GM11168 (cell line): ENCODE measurements at regions not wholly inside any gene's neighbourhood (a gene's known extent, or its start where the extent isn't known, plus 50 kb on each side); places are given as distances from the start of the nearest gene placed in this dataset.
"Not testable (repeated sequence)": the region's sequence is repeated elsewhere in the genome, so short reads cannot be mapped to it uniquely, and the experiment has no call there.

Experiments
- in situ Hi-C: fragments of 300-500 bp; cut with MboI; formaldehyde crosslinking; loops from one replicate; pipeline ENCODE4 v1.12.0; 2022; ENCODE audit warnings: low sequenced_read_pairs; ENCODE audit not compliant: unreplicated experiment

GRCh38 chr7:39824456-39825200, 125.4 kb upstream of the CDK13 start:
- in situ Hi-C loops: no loop called here

DNA sequence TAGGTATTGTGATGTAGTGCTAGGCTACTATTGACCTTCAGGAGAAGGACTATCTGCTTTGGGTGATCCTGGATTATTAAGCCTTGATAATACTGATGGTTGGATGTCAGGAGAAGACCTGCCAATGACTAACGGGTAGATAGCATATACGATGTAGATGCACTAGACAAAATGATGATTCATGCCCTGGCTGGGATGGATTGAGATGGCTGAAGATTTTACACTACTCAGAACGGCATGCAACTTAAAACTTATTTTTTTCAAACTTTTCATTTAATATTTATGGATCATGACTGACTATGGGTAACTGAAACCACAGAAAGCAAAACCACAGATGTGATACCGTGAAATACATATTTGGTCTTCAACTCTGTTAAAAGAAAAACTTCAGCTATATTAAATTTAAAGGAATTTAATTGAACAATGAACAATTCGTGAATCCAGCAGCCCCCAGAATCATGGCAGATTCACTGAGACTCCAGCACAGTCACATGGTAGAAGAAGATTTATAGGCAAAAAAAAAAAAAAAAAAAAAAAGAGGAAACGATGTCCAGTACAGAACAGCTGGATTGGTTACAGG, 124.6 kb upstream of the CDK13 start:
- in situ Hi-C loops: no loop called here

DNA sequence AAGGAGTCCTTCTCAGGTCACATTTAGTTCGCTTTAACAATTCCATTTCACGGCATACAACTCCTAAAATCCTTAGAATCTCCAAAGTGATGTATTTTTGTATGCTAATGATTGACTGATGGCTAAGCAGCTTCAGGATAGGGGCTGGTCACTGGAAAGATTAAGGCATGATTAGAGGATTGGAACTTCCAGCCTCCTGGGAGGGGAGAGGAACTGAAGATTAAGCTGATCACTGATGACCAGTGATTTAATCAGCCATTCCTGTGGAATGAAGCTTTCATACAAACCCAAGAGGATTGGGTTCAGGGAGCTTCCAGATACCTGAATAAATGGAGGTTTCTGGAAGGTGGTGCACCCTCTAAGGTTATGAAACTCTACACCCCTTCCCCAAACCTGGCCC, 123.9 kb upstream of the CDK13 start:
- in situ Hi-C loops: no loop called here

DNA sequence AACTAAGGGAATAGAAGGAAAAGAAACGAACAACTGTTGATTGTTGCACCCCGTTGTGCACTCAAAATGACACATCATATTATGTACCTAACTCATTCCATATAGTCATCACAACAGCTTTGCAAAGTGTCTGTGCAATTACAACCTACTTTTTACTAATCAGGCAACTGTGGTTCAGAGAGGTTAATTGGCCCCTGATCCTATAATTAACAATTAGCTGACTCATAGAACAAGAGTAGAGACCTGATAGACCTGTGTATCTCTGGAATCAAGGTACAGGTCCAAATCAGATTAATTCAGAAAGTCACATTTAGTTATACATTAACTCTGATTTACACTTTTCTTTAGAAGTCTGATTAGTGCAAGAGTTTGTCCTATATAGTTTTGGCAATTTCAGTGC, 122.5 kb upstream of the CDK13 start:
- in situ Hi-C loops: no loop called here

GRCh38 chr7:39829028-39829427, 121.0 kb upstream of the CDK13 start:
- in situ Hi-C loops: no loop called here

DNA sequence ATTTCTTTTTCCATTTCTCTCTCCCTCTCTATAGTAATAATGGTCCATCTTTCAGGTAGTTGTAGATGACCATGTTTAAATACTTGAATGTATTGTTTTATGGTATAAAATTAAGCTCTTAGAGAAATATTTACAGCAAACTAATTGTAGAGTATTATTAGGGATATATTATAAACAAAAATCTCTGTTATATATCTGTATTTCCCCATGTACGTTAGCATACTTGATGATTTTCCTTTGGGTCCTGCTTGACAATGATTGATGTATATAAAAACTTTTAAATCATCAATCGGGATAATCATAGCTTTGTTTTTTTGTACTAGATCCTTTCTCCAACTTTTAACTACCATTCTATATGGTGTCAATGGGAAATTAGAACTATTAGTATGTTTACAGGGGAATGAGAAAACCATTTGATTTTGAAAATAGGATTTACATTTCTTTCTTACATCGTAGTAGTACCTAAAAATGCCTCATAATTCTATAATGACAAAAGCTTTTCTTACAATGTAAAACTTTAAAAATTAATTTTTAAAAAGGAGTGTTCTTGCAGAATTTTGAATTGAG, 117.5 kb upstream of the CDK13 start:
- in situ Hi-C loops: no loop called here

DNA sequence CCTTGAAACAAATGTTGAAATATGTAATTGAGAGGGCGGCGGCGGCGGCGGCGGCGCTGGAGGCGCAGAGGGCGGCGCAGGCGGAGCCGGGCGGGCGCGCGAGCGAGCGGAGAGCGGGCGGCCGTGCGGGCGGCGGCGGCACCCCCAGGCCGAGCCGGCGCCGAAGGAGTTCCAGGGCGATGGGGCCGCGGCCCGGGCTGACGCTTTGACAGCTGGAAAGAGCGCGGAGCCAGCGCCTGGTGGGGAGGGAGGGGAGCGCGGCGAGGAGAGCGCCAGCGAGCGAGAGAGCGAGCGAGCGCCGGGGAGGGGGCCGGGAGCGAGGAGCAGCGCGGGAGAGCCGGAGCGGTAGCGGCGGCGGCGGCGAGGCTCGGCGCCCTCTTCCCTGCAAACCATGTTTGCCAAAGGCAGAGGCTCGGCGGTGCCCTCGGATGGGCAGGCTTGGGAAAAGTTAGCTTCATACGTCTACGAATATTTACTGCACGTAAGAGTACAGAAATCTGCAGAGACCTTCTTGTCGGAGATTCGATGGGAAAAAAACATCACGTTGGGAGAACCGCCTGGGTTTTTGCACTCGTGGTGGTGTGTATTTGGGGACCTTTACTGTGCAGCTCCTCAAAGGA, 116.8 kb upstream of the CDK13 start:
- in situ Hi-C loops: not testable (repeated sequence)

- in situ Hi-C loops: not testable (repeated sequence)
These were observed 116.0 kb upstream of the CDK13 start for GRCh38 chr7:39833865-39834634.

DNA sequence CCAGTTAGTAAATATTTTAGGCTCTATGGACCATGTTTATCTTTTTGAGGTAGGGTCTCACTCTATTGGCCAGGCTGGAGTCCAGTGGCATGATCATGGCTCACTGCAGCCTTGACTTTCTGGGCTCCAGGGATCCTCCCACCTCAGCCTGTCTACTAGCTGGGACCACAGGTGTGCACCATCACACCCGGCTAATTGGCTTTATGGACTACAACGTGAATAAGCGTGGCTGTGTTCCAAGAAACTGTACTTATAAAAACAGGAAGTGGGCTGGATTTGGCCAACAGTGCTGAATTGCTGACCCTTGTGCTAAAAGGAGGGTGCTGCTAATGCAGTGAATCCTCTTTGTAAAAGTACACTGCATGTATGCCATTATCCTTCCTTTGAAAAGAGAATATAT, 111.7 kb upstream of the CDK13 start:
- in situ Hi-C loops: no loop called here

- in situ Hi-C loops: no loop called here
These were observed 105.0 kb upstream of the CDK13 start for GRCh38 chr7:39845006-39845405.

DNA sequence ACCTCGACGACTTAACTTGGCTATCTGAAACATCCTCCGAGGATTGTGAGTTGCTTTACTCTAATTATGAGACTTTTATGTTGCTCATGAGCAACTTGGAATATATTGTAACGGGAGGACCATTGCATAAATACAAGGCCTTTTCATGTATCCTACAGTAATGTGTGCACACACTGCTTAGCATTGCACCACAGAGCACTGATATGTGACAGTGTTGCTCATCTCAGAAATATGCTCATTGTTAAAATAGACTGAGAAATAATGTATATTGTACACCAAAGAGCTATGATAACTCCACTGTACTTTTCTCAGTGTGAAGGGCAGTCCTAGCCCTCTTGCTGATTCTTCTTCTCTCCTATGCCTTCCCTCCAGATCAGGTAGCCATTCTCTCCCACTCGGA, 102.8 kb upstream of the CDK13 start:
- in situ Hi-C loops: no loop called here

DNA sequence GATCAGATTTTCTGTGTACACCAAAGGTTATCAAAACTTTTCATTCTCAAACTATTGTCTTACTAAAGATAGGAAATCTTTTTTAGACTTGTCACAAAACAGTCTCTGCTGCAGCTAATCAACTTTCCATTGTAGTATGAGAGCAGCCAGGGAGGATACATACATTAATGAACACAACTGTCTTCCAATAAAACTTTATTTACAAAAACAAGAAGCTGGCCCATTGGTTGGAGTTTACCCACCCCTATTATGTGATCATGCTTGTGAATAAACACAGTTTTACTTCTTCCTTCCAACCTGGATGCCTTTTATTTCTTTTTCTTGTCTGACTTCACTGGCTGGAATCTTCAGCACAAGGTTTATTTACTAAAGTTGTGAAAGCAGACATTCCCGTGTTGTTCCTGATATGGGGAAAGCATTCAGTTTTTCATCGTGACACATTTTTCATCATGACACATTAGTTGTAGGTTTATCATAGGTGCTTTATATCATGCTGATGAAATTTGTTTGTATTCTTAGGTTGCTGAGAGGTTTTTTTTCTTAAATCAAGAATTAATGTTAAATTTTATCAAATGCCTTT, 98.5 kb upstream of the CDK13 start:
- in situ Hi-C loops: no loop called here

GRCh38 chr7:39854616-39855324, 95.3 kb upstream of the CDK13 start:
- in situ Hi-C loops: not testable (repeated sequence)

DNA sequence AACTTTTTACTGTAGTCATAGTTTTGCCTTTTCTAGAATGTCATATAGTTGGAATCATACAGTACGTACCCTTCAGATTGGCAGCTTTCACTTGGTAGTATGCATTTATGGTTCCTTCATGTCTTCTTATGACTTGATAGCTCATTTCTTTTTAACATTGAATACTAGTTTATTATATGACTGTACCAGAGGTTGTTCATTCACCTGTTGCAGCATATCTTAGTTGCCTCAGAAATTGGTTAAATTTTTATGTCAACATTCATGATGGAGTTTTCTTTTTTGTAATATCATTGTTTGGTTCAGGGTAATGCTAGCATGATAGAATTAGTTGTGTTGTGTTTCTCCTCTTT, 94.8 kb upstream of the CDK13 start:
- in situ Hi-C loops: no loop called here

GRCh38 chr7:39863675-39864322, 86.3 kb upstream of the CDK13 start:
- in situ Hi-C loops: not testable (repeated sequence)

DNA sequence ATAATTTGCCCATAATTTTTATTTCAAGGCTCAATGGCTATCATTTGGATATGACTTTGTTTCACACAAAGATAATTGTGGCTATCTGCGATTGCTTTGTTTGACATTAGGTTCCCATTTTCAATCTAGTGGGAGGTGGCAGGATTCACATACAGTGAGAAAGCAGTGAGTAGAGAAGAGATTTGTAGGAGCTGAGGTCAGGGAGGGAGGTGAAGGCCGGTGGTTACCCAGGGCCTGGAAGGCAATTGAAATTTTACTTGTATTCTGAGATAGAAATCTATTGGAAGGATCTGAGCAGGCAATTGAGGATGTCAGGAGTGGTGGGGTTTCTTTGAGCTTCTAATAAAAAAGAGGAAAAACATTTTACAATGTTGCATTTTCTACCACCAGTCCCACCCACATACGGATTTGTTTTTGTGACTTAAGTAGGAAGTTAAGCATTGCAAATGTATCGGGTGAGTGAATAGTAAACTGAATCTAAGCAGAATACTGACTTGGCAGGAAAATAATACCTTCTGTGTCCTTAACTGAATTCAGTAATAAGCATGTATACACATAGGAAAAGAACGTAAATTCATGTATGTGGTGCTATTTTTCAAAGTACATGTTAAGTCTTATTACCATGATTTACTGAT, 80.1 kb upstream of the CDK13 start:
- in situ Hi-C loops: not testable (repeated sequence)

GRCh38 chr7:39871610-39872009, 78.4 kb upstream of the CDK13 start:
- in situ Hi-C loops: not testable (repeated sequence)

DNA sequence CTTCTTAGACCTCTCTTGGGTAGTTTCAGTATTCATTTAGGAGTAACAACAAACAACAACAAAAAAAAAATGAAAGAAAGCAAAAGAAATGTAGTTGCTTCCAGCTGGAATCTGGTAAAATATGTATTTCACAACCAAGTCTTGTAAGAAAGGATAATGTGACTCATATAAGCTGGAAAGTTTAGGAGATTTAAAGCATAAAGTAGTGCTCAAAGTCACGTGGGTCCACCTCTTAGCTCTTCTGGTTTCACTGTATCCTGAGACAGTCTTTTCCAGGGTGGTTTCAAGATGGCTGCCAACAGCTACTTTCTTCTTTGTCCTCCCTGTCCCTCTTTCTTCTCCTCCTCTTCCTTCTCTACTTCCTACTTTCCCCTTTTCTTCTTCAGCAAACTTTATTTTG, 69.5 kb upstream of the CDK13 start:
- in situ Hi-C loops: no loop called here
